CD4-positive, alpha-beta T cell treated with Interleukin-6 for 4 hours (primary cell): ENCODE measurements at regions not wholly inside any gene's neighbourhood (a gene's known extent, or its start where the extent isn't known, plus 50 kb on each side); places are given as distances from the start of the nearest gene placed in this dataset.

Source experiments
- DNase-seq: peaks from one replicate; pipeline ENCODE4 v3.0.0-alpha.2; 2020; ENCODE audit warnings: mixed read lengths

GRCh38 chr18:61187971-61188370 lies 145.3 kb upstream of the CDH20 start:
- DNase-seq, result no peak

- no peak for DNase-seq
These were observed 143.9 kb upstream of the CDH20 start for GRCh38 chr18:61189376-61189775.

GRCh38 chr18:61194726-61195125 lies 138.5 kb upstream of the CDH20 start:
- DNase-seq, result no peak

- no peak for DNase-seq
These were observed 136.5 kb upstream of the CDH20 start for GRCh38 chr18:61196750-61197149.

- no peak for DNase-seq
These were observed 134.7 kb upstream of the CDH20 start for GRCh38 chr18:61198486-61198885.

- DNase-seq, result no peak
These were observed 133.9 kb upstream of the CDH20 start for GRCh38 chr18:61199171-61199848.

GRCh38 chr18:61201511-61201910 lies 131.7 kb upstream of the CDH20 start:
- DNase-seq, result no peak

- DNase-seq, result no peak
These were observed 130.1 kb upstream of the CDH20 start for GRCh38 chr18:61203151-61203550.

GRCh38 chr18:61209801-61210200 lies 123.4 kb upstream of the CDH20 start:
- no peak for DNase-seq

- no peak for DNase-seq
These were observed 117.2 kb upstream of the CDH20 start for GRCh38 chr18:61216051-61216450.

- DNase-seq, result no peak
These were observed 111.0 kb upstream of the CDH20 start for GRCh38 chr18:61222206-61222605.

- no peak for DNase-seq
These were observed 107.9 kb upstream of the CDH20 start for GRCh38 chr18:61225336-61225735.

- DNase-seq, result no peak
These were observed 96.7 kb upstream of the CDH20 start for GRCh38 chr18:61236356-61237057.

- no peak for DNase-seq
These were observed 95.7 kb upstream of the CDH20 start for GRCh38 chr18:61237529-61237928.

GRCh38 chr18:61239051-61239450 lies 94.2 kb upstream of the CDH20 start:
- no peak for DNase-seq

- no peak for DNase-seq
These were observed 91.9 kb upstream of the CDH20 start for GRCh38 chr18:61241260-61241853.

GRCh38 chr18:61244632-61245031 lies 88.6 kb upstream of the CDH20 start:
- no peak for DNase-seq

- DNase-seq, result no peak
These were observed 88.0 kb upstream of the CDH20 start for GRCh38 chr18:61245276-61245675.

- no peak for DNase-seq
These were observed 84.6 kb upstream of the CDH20 start for GRCh38 chr18:61248589-61248988.

GRCh38 chr18:61256291-61256690 lies 76.9 kb upstream of the CDH20 start:
- DNase-seq, result no peak

- DNase-seq, result no peak
These were observed 71.4 kb upstream of the CDH20 start for GRCh38 chr18:61261870-61262269.

- DNase-seq, result no peak
These were observed 60.4 kb upstream of the CDH20 start for GRCh38 chr18:61272793-61273192.

- DNase-seq, result no peak
These were observed 59.7 kb upstream of the CDH20 start for GRCh38 chr18:61273533-61273932.

GRCh38 chr18:61274416-61274960 lies 58.7 kb upstream of the CDH20 start:
- DNase-seq, result no peak
